ENCODE measurements at regions not wholly inside any gene's neighbourhood (a gene's known extent, or its start where the extent isn't known, plus 50 kb on each side); places are given as distances from the start of the nearest gene placed in this dataset.

DNA sequence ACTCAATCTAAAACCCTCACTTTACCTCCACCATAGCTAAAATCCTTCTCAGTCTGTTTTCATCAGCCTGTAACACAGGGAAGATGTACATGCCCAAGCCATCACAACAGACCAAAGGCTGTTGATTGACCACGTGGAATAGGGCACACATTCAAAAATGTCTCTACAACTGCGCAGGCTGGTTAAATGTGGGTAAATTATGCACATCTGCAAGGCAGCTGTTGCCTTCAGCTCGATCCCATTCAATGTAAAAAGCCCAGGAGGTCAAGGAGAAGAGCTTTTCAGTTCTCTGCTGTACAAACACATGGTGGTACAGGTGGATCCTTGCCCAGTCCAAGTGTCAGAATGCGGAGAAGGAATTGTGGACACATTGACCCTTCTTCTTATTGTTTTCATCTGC lies 354.0 kb downstream of the FLRT2 start:
- TF ChIP-seq, protein P1, sequence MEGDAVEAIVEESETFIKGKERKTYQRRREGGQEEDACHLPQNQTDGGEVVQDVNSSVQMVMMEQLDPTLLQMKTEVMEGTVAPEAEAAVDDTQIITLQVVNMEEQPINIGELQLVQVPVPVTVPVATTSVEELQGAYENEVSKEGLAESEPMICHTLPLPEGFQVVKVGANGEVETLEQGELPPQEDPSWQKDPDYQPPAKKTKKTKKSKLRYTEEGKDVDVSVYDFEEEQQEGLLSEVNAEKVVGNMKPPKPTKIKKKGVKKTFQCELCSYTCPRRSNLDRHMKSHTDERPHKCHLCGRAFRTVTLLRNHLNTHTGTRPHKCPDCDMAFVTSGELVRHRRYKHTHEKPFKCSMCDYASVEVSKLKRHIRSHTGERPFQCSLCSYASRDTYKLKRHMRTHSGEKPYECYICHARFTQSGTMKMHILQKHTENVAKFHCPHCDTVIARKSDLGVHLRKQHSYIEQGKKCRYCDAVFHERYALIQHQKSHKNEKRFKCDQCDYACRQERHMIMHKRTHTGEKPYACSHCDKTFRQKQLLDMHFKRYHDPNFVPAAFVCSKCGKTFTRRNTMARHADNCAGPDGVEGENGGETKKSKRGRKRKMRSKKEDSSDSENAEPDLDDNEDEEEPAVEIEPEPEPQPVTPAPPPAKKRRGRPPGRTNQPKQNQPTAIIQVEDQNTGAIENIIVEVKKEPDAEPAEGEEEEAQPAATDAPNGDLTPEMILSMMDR (IDR thresholded peaks at IDR 0.05): no peak

DNA sequence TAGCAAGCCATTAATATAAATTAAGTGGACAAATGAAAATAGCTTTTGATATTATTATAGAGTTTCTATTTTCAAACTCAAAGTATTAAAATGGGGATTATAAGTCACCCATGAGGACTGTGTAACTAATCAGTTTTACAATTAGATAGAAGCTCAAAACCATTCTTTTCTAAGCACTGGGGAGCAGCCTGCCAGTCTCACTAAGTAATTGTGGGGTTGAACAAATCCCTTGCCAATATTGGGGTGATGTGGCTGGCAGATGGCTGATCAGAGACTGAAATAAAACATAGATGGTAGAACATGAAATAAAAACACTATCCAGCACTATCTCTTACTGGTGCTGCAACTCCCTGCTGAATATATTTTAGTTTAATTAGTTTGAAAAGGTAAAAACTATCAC lies 353.2 kb downstream of the FLRT2 start:
- TF ChIP-seq, protein P1 (IDR thresholded peaks at IDR 0.05): no peak

DNA sequence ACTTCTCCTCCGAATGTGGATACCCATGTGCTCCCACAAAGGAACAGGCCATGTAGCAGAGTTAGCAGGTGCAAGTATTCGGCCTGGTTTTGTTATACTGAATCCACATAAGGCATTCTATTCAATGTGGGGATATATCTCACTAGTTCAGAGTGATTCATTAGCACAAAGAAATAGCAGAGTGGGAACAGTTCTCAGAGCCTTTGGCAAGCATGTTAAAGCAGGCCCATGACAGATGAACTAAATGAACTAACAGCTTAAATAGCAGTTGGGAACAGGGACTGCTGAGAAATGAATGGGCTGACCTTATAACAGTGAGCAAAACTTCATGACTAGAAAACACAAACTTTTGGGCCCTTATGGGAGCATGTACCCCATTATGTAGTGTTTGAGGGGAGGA lies 352.0 kb downstream of the FLRT2 start:
- TF ChIP-seq, protein P1 (IDR thresholded peaks at IDR 0.05): no peak

DNA sequence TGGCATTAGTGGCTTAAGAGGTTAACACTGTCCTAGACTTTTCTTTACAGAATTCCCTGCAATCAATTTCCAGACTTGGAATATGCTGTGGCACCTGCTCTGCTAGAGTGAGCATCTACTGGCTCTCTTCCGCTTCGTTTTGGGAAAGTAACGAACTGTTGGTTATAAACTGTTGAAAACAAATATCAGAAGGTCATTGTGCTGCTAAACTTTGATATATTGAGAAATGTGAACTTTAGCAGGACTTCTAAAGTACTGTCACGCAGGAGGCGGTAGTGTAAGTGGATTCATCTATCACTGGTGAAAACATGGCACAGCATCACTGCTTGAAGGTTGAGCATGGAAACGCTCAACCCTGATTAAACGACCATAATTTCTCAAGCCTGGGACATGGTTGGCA lies 348.9 kb downstream of the FLRT2 start:
- TF ChIP-seq, protein P1 (IDR thresholded peaks at IDR 0.05): no peak

DNA sequence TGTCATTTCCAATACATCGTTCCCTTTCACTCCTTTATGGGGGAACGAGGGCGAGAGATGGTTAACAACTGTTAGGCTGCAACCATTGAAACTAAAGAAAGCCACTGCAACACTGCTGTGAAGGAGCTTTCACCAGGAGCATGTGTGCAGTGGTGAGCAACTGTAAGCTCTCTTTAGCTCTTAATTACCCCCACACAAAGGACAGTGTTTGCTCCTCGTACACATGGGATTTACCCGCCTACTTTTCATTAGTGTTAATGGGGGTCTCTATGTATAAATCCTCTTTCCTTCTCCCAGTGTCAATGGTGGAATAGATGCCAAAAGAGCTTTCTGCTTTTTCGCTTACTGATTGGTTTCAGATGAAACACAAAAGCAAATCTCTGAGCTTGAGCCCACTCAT lies 343.1 kb downstream of the FLRT2 start:
- TF ChIP-seq, protein P1 (IDR thresholded peaks at IDR 0.05): no peak

DNA sequence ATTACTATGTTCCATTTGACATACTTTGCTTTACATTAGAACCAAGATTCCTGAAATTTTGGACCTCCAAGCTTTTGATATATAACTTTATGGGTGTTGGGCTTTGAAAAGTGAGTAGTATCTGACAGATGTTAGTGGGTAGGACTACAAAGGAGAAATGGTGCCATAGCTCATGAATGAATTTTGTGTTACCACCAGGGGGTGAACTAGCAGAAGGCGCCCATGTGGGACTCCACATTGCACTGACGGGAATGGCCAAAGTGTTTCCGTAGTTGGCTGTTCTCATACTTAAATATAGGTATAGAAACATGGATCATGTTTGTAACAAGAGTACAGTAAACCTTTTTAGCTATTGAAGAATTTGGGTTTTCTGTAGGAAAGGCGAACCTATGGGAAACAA lies 337.5 kb downstream of the FLRT2 start:
- TF ChIP-seq, protein P1 (IDR thresholded peaks at IDR 0.05): no peak; the same call in 1 of the 2 replicates

DNA sequence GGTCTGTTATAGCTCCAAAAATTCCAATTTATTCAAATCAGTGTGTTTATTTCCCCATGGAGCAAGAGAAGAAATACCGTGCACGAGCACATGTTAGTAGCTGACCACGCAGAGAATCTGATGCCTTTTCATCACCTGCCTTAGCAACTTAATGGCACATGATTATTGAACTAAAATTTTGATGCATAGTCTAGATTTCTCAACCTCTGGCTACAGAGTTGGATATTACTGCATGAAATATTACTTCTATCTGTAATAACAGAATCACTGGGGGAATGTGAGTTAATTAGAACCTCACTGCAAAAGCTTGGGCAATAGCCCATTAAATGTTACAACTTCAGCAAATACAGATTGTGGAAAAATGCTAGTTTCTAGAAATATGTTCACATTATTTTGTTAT lies 335.8 kb downstream of the FLRT2 start:
- TF ChIP-seq, protein P1 (IDR thresholded peaks at IDR 0.05): no peak

DNA sequence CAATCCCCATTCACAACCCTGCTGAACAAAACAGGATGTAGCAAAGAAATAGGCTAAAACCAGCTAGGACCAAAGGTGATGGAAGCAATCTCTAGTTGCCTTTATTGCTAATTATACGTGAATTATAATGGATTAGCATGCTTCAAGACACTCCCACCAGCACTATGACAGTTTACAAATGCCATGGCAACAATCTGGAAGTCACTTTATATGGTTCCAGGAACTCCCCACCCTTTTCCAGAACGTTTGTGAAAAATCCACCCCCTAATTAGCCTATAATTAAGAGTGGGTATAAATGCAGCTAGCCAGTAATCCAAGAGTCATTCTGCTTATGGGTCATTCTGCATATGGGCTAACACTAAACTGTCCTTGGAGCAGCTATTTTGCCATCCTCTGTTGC lies 328.7 kb downstream of the FLRT2 start:
- TF ChIP-seq, protein P1 (IDR thresholded peaks at IDR 0.05): no peak

Data from LNCAP (cell line).